ENCODE measurements at regions not wholly inside any gene's neighbourhood (a gene's known extent, or its start where the extent isn't known, plus 50 kb on each side); places are given as distances from the start of the nearest gene placed in this dataset.

DNA sequence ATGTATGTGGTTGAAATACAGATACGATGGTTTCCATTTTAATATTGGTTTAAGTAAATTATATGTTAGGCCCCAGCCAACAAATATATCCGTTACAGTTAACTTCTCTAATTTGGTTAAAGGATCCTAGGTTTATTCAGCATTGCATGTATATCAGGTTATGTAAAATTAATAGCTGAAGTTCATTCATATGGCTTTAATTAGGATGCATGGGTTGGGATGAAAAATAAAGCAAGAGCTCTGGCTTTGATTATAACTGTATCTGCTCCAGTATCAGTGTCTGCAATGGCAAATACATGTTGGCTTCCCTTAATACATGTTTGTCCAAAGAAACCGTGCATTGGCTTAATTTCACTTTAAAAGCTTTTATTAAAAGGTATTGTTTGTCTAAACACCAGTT, 435.7 kb upstream of the SETBP1 start:
- POLR2A ChIA-PET = interaction anchor here (0.5 kb wide), 1 partner anchor 16 kb away, joined by 3 read pairs; no protein-coding TSS in a partner anchor
- CTCF ChIA-PET = no interaction called here

DNA sequence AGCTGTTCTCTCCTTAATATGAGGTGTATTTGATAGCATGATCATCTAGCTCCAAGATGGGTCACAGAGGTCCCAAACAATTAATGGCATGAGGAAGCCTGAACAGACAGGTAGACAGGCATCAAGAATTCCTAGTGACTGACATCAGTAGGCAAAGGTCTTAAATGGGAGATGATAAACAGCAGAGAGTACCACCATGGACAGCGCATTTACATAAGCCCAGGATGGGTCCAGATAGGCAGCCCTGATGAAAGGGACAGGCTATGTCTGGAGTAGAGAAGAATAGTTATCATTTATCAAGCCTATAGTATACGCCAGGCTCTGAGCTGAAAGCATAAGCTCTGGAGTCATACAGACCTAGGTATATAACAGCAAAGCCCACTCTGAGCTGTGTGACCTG, 434.7 kb upstream of the SETBP1 start:
- H3K4me1 ChIP-seq (ENCODE audit: control insufficient read depth, insufficient read depth, low read length) = no peaks in the 10 kb centered on the region
- H3K4me3 ChIP-seq (ENCODE audit: low read depth, low read length) = no peak overlapping the region
- H3K36me3 ChIP-seq (ENCODE audit: control insufficient read depth in 2 of 2, insufficient read depth in 1 of 2, low read length in 2 of 2) = no peaks in the 10 kb centered on the region
- no peak for TF ChIP-seq ZNF174 (tag by site-specific recombination; IDR thresholded peaks at IDR 0.05)
- TF ChIP-seq, protein P1, sequence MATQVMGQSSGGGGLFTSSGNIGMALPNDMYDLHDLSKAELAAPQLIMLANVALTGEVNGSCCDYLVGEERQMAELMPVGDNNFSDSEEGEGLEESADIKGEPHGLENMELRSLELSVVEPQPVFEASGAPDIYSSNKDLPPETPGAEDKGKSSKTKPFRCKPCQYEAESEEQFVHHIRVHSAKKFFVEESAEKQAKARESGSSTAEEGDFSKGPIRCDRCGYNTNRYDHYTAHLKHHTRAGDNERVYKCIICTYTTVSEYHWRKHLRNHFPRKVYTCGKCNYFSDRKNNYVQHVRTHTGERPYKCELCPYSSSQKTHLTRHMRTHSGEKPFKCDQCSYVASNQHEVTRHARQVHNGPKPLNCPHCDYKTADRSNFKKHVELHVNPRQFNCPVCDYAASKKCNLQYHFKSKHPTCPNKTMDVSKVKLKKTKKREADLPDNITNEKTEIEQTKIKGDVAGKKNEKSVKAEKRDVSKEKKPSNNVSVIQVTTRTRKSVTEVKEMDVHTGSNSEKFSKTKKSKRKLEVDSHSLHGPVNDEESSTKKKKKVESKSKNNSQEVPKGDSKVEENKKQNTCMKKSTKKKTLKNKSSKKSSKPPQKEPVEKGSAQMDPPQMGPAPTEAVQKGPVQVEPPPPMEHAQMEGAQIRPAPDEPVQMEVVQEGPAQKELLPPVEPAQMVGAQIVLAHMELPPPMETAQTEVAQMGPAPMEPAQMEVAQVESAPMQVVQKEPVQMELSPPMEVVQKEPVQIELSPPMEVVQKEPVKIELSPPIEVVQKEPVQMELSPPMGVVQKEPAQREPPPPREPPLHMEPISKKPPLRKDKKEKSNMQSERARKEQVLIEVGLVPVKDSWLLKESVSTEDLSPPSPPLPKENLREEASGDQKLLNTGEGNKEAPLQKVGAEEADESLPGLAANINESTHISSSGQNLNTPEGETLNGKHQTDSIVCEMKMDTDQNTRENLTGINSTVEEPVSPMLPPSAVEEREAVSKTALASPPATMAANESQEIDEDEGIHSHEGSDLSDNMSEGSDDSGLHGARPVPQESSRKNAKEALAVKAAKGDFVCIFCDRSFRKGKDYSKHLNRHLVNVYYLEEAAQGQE (tag by site-specific recombination; IDR thresholded peaks at IDR 0.05) = peak; percentile 72
- ChIA-PET CTCF (interaction anchor here (0.8 kb wide), 1 partner anchor 675 kb away, joined by 3 read pairs; no protein-coding TSS in a partner anchor), POLR2A (no interaction called here)
- no peak overlapping the region for H3K27ac ChIP-seq (ENCODE audit: extremely low read depth, low read depth, low read length)
- H3K9me3 ChIP-seq (ENCODE audit: control insufficient read depth, insufficient read depth, low read depth, low read length) = no peaks in the 10 kb centered on the region

More for the DNA sequence above, 435.7 kb upstream of the SETBP1 start:
- TF ChIP-seq ZNF350 (tag by site-specific recombination; IDR thresholded peaks at IDR 0.05) = no peak
- TF ChIP-seq ZFP69B (tag by site-specific recombination; IDR thresholded peaks at IDR 0.05) = no peak
- no peak for TF ChIP-seq KLF1 (tag by site-specific recombination; IDR thresholded peaks at IDR 0.05)
- TF ChIP-seq KLF10 (tag by site-specific recombination; IDR thresholded peaks at IDR 0.05) = no peak
- TF ChIP-seq ZNF670 (tag by site-specific recombination; IDR thresholded peaks at IDR 0.05; ENCODE audit: low read depth) = no peak
- TF ChIP-seq ZNF2 (tag by site-specific recombination; IDR thresholded peaks at IDR 0.05) = no peak
- no peak for TF ChIP-seq ZNF76 (tag by site-specific recombination; IDR thresholded peaks at IDR 0.05; ENCODE audit: borderline replicate concordance, low read depth)
- TF ChIP-seq, protein P2, sequence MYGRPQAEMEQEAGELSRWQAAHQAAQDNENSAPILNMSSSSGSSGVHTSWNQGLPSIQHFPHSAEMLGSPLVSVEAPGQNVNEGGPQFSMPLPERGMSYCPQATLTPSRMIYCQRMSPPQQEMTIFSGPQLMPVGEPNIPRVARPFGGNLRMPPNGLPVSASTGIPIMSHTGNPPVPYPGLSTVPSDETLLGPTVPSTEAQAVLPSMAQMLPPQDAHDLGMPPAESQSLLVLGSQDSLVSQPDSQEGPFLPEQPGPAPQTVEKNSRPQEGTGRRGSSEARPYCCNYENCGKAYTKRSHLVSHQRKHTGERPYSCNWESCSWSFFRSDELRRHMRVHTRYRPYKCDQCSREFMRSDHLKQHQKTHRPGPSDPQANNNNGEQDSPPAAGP (tag by site-specific recombination; IDR thresholded peaks at IDR 0.05) = no peak
- TF ChIP-seq OSR2 (tag by site-specific recombination; IDR thresholded peaks at IDR 0.05) = no peak
- TF ChIP-seq, protein P3, sequence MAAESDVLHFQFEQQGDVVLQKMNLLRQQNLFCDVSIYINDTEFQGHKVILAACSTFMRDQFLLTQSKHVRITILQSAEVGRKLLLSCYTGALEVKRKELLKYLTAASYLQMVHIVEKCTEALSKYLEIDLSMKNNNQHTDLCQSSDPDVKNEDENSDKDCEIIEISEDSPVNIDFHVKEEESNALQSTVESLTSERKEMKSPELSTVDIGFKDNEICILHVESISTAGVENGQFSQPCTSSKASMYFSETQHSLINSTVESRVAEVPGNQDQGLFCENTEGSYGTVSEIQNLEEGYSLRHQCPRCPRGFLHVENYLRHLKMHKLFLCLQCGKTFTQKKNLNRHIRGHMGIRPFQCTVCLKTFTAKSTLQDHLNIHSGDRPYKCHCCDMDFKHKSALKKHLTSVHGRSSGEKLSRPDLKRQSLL (tag by site-specific recombination; IDR thresholded peaks at IDR 0.05) = no peak
- no peak for TF ChIP-seq ZNF133 (tag by site-specific recombination; IDR thresholded peaks at IDR 0.05)
- no peak for TF ChIP-seq HOXD13 (CRISPR knock-in tag; IDR thresholded peaks at IDR 0.05; ENCODE audit: borderline replicate concordance)
- no peak for TF ChIP-seq ZNF416 (tag by site-specific recombination; IDR thresholded peaks at IDR 0.05)
- no peak for TF ChIP-seq GFI1B (tag by site-specific recombination; IDR thresholded peaks at IDR 0.05)
- no peak for TF ChIP-seq ZNF433 (tag by site-specific recombination; IDR thresholded peaks at IDR 0.05; ENCODE audit: low read depth)
- no peaks in the 10 kb centered on the region for H3K4me1 ChIP-seq (ENCODE audit: control insufficient read depth, insufficient read depth, low read length)
- H3K27ac ChIP-seq (ENCODE audit: extremely low read depth, low read depth, low read length) = no peak overlapping the region
- no peaks in the 10 kb centered on the region for H3K36me3 ChIP-seq (ENCODE audit: control insufficient read depth in 2 of 2, insufficient read depth in 1 of 2, low read length in 2 of 2)
- H3K4me3 ChIP-seq (ENCODE audit: low read depth, low read length) = no peak overlapping the region
- no peaks in the 10 kb centered on the region for H3K9me3 ChIP-seq (ENCODE audit: control insufficient read depth, insufficient read depth, low read depth, low read length)

DNA sequence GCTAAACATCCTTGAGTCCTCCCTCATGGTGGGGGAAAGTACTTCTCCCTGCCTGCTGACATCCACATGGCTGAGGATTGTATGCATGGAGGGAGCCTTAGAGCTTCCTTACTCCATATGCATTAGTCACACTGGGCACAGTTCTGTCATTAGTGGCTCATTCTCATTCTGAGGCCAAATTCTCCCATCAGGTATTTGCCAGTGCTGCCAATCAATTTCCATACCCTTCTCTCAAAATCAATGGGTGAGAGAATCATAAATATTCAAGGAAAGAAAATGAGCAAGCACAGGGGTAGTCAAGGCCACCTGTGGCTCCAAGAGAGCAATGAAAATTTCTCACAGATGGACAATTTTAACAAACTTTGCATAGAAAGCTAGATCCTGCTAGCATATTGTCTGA, 422.6 kb upstream of the SETBP1 start:
- Histone ChIP-seq H3K9me3 (ENCODE audit: control insufficient read depth, insufficient read depth, low read depth, low read length) (peaks cover 3% of the 10 kb centered on the region; the same call in 1 of the 2 replicates), H3K36me3 (ENCODE audit: control insufficient read depth in 2 of 2, insufficient read depth in 1 of 2, low read length in 2 of 2) (no peaks in the 10 kb centered on the region), H3K27ac (ENCODE audit: extremely low read depth, low read depth, low read length) (no peak overlapping the region), H3K4me1 (ENCODE audit: control insufficient read depth, insufficient read depth, low read length) (no peaks in the 10 kb centered on the region), H3K4me3 (ENCODE audit: low read depth, low read length) (no peak overlapping the region)
- POLR2A ChIA-PET = no interaction called here
- CTCF ChIA-PET = no interaction called here
- TF ChIP-seq, protein P3 (tag by site-specific recombination; IDR thresholded peaks at IDR 0.05) = no peak
- no peak for TF ChIP-seq ZNF701 (tag by site-specific recombination; IDR thresholded peaks at IDR 0.05)
- no peak for TF ChIP-seq ZNF785 (tag by site-specific recombination; IDR thresholded peaks at IDR 0.05)
- no peak for TF ChIP-seq MYNN (tag by site-specific recombination; IDR thresholded peaks at IDR 0.05; ENCODE audit: borderline replicate concordance)
- TF ChIP-seq, protein P4, sequence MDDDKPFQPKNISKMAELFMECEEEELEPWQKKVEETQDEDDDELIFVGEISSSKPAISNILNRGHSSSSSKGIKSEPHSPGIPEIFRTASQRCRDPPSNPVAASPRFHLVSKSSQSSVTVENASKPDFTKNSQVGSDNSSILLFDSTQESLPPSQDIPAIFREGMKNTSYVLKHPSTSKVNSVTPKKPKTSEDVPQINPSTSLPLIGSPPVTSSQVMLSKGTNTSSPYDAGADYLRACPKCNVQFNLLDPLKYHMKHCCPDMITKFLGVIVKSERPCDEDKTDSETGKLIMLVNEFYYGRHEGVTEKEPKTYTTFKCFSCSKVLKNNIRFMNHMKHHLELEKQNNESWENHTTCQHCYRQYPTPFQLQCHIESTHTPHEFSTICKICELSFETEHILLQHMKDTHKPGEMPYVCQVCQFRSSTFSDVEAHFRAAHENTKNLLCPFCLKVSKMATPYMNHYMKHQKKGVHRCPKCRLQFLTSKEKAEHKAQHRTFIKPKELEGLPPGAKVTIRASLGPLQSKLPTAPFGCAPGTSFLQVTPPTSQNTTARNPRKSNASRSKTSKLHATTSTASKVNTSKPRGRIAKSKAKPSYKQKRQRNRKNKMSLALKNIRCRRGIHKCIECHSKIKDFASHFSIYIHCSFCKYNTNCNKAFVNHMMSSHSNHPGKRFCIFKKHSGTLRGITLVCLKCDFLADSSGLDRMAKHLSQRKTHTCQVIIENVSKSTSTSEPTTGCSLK (tag by site-specific recombination; IDR thresholded peaks at IDR 0.05) = no peak
- TF ChIP-seq ZNF600 (tag by site-specific recombination; IDR thresholded peaks at IDR 0.05) = no peak
- no peak for TF ChIP-seq ZNF214 (tag by site-specific recombination; IDR thresholded peaks at IDR 0.05; ENCODE audit: borderline replicate concordance)
- no peak for TF ChIP-seq ZBTB17 (tag by site-specific recombination; IDR thresholded peaks at IDR 0.05)

Measured in HEK293 (cell line).